Neural cell (in vitro differentiated cells): ENCODE measurements at regions not wholly inside any gene's neighbourhood (a gene's known extent, or its start where the extent isn't known, plus 50 kb on each side); places are given as distances from the start of the nearest gene placed in this dataset.

ENCODE experiments used
- H2AFZ ChIP-seq: fragments of 200-600, 300-800 bp; sonication (generic), shearing (Covaris generic); 2 replicates; pipeline ENCODE4 v1.6.0; 2014; ENCODE audit warnings: low read depth, mild to moderate bottlenecking, antibody characterized with exemption, low read length, moderate library complexity
- H3F3A ChIP-seq: fragments of 200-600 bp; shearing (Covaris generic); 2 replicates; pipeline ENCODE4 v1.6.1; 2016; ENCODE audit warnings: mild to moderate bottlenecking, moderate library complexity, mixed read lengths, antibody characterized with exemption, low read length; ENCODE audit not compliant: insufficient read depth, poor library complexity, severe bottlenecking
- H3K27ac ChIP-seq: fragments of 200-600, 300-800 bp; sonication (generic), shearing (Covaris generic); 2 replicates; pipeline ENCODE4 v1.5.1; 2014; ENCODE audit warnings: mild to moderate bottlenecking, low read length, moderate library complexity
- H3K27me3 ChIP-seq: fragments of 300-800, 200-600 bp; sonication (generic), shearing (Covaris generic); 2 replicates; pipeline ENCODE4 v1.6.0; 2014; ENCODE audit warnings: mild to moderate bottlenecking, low read depth, low read length, moderate library complexity; ENCODE audit not compliant: insufficient read depth
- H3K36me3 ChIP-seq: fragments of 300-800, 200-600 bp; sonication (generic), shearing (Covaris generic); 2 replicates; pipeline ENCODE4 v1.5.1; 2014; ENCODE audit warnings: mild to moderate bottlenecking, antibody characterized with exemption, low read length, moderate library complexity; ENCODE audit not compliant: insufficient read depth
- H3K4me2 ChIP-seq: fragments of 300-800, 200-600 bp; sonication (generic), shearing (Covaris generic); 2 replicates; pipeline ENCODE4 v1.6.0; 2014; ENCODE audit warnings: mild to moderate bottlenecking, low read length
- H3K4me3 ChIP-seq: fragments of 300-800, 200-600 bp; sonication (generic), shearing (Covaris generic); 2 replicates; pipeline ENCODE4 v1.5.1; 2014; ENCODE audit warnings: mild to moderate bottlenecking, low read length, moderate library complexity
- H3K79me2 ChIP-seq: fragments of 200-600 bp; shearing (Covaris generic); replicated peaks from 2 replicates; pipeline ENCODE4 v1.6.0; 2014; ENCODE audit warnings: mild to moderate bottlenecking, low read length, moderate library complexity; ENCODE audit not compliant: insufficient read depth
- H3K9ac ChIP-seq: fragments of 300-800, 200-600 bp; sonication (generic), shearing (Covaris generic); 2 replicates; pipeline ENCODE4 v1.6.1; 2016; ENCODE audit warnings: mild to moderate bottlenecking, low read length, mixed read lengths
- H3K9me2 ChIP-seq: fragments of 200-600 bp; shearing (Covaris generic); 2 replicates; pipeline ENCODE4 v1.6.1; 2016; ENCODE audit warnings: mild to moderate bottlenecking, low read length, mixed read lengths; ENCODE audit not compliant: insufficient read depth
- H3K9me3 ChIP-seq: fragments of 200-600, 300-800 bp; sonication (generic), shearing (Covaris generic); 2 replicates; pipeline ENCODE4 v1.6.1; 2016; ENCODE audit warnings: mild to moderate bottlenecking, mixed run types, low read length, moderate library complexity, mixed read lengths
- H4K20me1 ChIP-seq: fragments of 200-600 bp; shearing (Covaris generic); 2 replicates; pipeline ENCODE4 v1.6.1; 2016; ENCODE audit warnings: mild to moderate bottlenecking, mixed run types; ENCODE audit not compliant: insufficient read depth
- CTCF ChIP-seq: fragments of 450-650 bp; IDR thresholded peaks from 2 replicates; pipeline ENCODE4 v1.5.1; 2014; ENCODE audit warnings: antibody characterized with exemption, mild to moderate bottlenecking, moderate library complexity; ENCODE audit not compliant: poor library complexity, severe bottlenecking
- EP300 ChIP-seq: fragments of 450-650 bp; conservative IDR thresholded peaks from 2 replicates; pipeline ENCODE4 v1.6.1; 2014; ENCODE audit warnings: antibody characterized with exemption, mild to moderate bottlenecking, moderate library complexity; ENCODE audit not compliant: poor library complexity, severe bottlenecking
- EZH2 ChIP-seq: fragments of 200-600, 300-800 bp; shearing (Covaris generic), sonication (generic); IDR thresholded peaks from 2 replicates; pipeline ENCODE4 v1.6.1; 2014; ENCODE audit warnings: antibody characterized with exemption, low read length, borderline replicate concordance, mild to moderate bottlenecking; ENCODE audit not compliant: insufficient read depth, poor library complexity, severe bottlenecking
- MXI1 ChIP-seq: fragments of 450-650 bp; conservative IDR thresholded peaks from 2 replicates; pipeline ENCODE4 v1.6.1; 2014; ENCODE audit warnings: antibody characterized with exemption, mild to moderate bottlenecking; ENCODE audit not compliant: poor library complexity, severe bottlenecking
- POLR2AphosphoS5 ChIP-seq: IDR thresholded peaks from 2 replicates; pipeline ENCODE4 v1.6.1; 2012
- RAD21 ChIP-seq: fragments of 450-650 bp; conservative IDR thresholded peaks from 2 replicates; pipeline ENCODE4 v1.6.1; 2014; ENCODE audit warnings: antibody characterized with exemption, mild to moderate bottlenecking, moderate library complexity
- REST ChIP-seq: IDR thresholded peaks from 2 replicates; pipeline ENCODE4 v1.6.1; 2012; ENCODE audit warnings: borderline replicate concordance
- SMC3 ChIP-seq: fragments of 450-650 bp; conservative IDR thresholded peaks from 2 replicates; pipeline ENCODE4 v1.6.1; 2014; ENCODE audit warnings: antibody characterized with exemption, mild to moderate bottlenecking, moderate library complexity; ENCODE audit not compliant: poor library complexity
- TAF1 ChIP-seq: IDR thresholded peaks from 2 replicates; pipeline ENCODE4 v1.6.1; 2012; ENCODE audit warnings: low read depth

DNA sequence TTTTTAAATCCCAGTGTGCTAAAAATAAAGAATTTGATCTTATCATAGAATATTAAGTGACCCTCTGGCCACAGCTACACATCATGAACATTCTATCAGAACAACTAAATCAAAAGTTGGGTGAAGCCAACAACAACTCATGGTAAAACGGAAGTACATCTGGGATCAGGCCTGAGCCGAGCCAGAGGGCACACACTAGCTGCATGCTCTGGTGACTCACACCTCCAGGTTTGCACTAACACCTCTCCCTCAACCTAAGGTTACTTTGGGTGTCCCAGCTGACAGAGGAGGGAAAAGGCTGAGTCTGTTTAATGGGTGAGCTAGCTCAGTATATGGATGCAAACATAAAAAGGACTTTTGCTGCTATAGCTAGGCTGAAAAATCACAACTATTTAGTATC is 281.6 kb downstream of the HGF start:
- Histone ChIP-seq H3K79me2 (no peaks in the 10 kb centered on the region), H4K20me1 (no peaks in the 10 kb centered on the region), H2AFZ (no peak overlapping the region), H3K4me3 (no peak overlapping the region), H3K9me3 (no peaks in the 10 kb centered on the region), H3K27ac (no peak overlapping the region), H3F3A (no peaks in the 10 kb centered on the region), H3K36me3 (no peaks in the 10 kb centered on the region), H3K4me2 (no peak overlapping the region), H3K27me3 (no peaks in the 10 kb centered on the region), H3K9ac (no peak overlapping the region), H3K9me2 (no peaks in the 10 kb centered on the region)
- TF ChIP-seq TAF1 (no peak), EZH2 (no peak), CTCF (no peak), EP300 (no peak), MXI1 (no peak), SMC3 (no peak), REST (no peak), POLR2AphosphoS5 (no peak), RAD21 (no peak)

DNA sequence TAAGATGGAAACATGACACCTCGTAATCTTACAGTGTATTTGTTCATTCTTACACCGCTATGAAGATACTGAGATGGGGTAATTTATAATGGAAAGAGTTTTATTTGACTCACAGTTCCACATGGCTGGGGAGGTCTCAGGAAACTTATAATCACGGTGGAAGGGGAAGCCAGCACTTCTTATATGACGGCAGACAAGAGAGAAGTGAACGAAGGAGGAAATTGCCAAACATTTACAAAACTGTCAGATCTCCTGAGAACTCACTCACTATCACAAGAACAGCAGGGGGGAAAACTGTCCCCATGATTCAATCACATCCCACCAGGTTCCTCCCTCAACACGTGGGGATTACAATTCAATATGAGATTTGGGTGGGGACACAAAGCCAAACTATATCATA is 282.3 kb downstream of the HGF start:
- Histone ChIP-seq H3K79me2 (no peaks in the 10 kb centered on the region), H4K20me1 (no peaks in the 10 kb centered on the region), H3K9ac (no peak overlapping the region), H3F3A (no peaks in the 10 kb centered on the region), H3K27ac (no peak overlapping the region), H3K4me3 (no peak overlapping the region), H3K9me2 (no peaks in the 10 kb centered on the region), H3K36me3 (no peaks in the 10 kb centered on the region), H2AFZ (no peak overlapping the region), H3K4me2 (no peak overlapping the region), H3K27me3 (no peaks in the 10 kb centered on the region), H3K9me3 (no peaks in the 10 kb centered on the region)
- TF ChIP-seq TAF1, result no peak
- no peak for TF ChIP-seq POLR2AphosphoS5
- no peak for TF ChIP-seq CTCF
- TF ChIP-seq REST, result no peak
